Activated CD8-positive, alpha-beta memory T cell treated with anti-CD3 and anti-CD28 coated beads for 36 hours (primary cell): ENCODE measurements at regions not wholly inside any gene's neighbourhood (a gene's known extent, or its start where the extent isn't known, plus 50 kb on each side); places are given as distances from the start of the nearest gene placed in this dataset.
"Not testable (repeated sequence)": the region's sequence is repeated elsewhere in the genome, so short reads cannot be mapped to it uniquely, and the experiment has no call there.

Source experiments
- CTCF ChIA-PET: fragments of 350-600 bp; sonication (Branson Sonifier 250); formaldehyde crosslinking; loops from one replicate; lab custom pipeline; 2021; ENCODE audit warnings: antibody characterized with exemption; lab: Charles Lee
- POLR2A ChIA-PET: fragments of 350-600 bp; sonication (Branson Sonifier 250); formaldehyde crosslinking; loops from one replicate; lab custom pipeline; 2021; ENCODE audit warnings: antibody characterized with exemption; lab: Charles Lee

- CTCF ChIA-PET, result no interaction called here
- POLR2A ChIA-PET, result no interaction called here
These were observed 314.9 kb upstream of the ECI2 start for GRCh38 chr6:4450237-4450636.

- POLR2A ChIA-PET, result no interaction called here
These were observed 314.0 kb upstream of the ECI2 start for GRCh38 chr6:4449409-4449808.

GRCh38 chr6:4448841-4449240 is 313.5 kb upstream of the ECI2 start:
- ChIA-PET CTCF (no interaction called here), POLR2A (no interaction called here)

More at GRCh38 chr6:4449409-4449808, 314.0 kb upstream of the ECI2 start:
- CTCF ChIA-PET, result no interaction called here

GRCh38 chr6:4447639-4448330 is 312.4 kb upstream of the ECI2 start:
- CTCF ChIA-PET, result no interaction called here
- POLR2A ChIA-PET, result no interaction called here

- ChIA-PET CTCF (no interaction called here), POLR2A (no interaction called here)
These were observed 311.6 kb upstream of the ECI2 start for GRCh38 chr6:4446982-4447381.

GRCh38 chr6:4441981-4442434 is 306.6 kb upstream of the ECI2 start:
- ChIA-PET CTCF (no interaction called here), POLR2A (no interaction called here)

GRCh38 chr6:4439159-4439558 is 303.8 kb upstream of the ECI2 start:
- CTCF ChIA-PET, result no interaction called here
- POLR2A ChIA-PET, result no interaction called here

- ChIA-PET CTCF (no interaction called here), POLR2A (no interaction called here)
These were observed 302.0 kb upstream of the ECI2 start for GRCh38 chr6:4437342-4437741.

- CTCF ChIA-PET, result no interaction called here
- POLR2A ChIA-PET, result no interaction called here
These were observed 300.6 kb upstream of the ECI2 start for GRCh38 chr6:4435981-4436445.

GRCh38 chr6:4434655-4435054 is 299.3 kb upstream of the ECI2 start:
- CTCF ChIA-PET, result no interaction called here
- POLR2A ChIA-PET, result no interaction called here

GRCh38 chr6:4433199-4433598 is 297.8 kb upstream of the ECI2 start:
- ChIA-PET CTCF (interaction anchor here (0.6 kb wide), 1 partner anchor 258 kb away, joined by 3 read pairs; no protein-coding TSS in a partner anchor), POLR2A (no interaction called here)

- CTCF ChIA-PET, result no interaction called here
- POLR2A ChIA-PET, result no interaction called here
These were observed 291.6 kb upstream of the ECI2 start for GRCh38 chr6:4426968-4427367.

GRCh38 chr6:4421837-4422236 is 286.5 kb upstream of the ECI2 start:
- POLR2A ChIA-PET, result no interaction called here
- CTCF ChIA-PET, result no interaction called here

- POLR2A ChIA-PET, result no interaction called here
- CTCF ChIA-PET, result no interaction called here
These were observed 284.9 kb upstream of the ECI2 start for GRCh38 chr6:4420160-4420865.

- POLR2A ChIA-PET, result no interaction called here
- CTCF ChIA-PET, result no interaction called here
These were observed 280.2 kb upstream of the ECI2 start for GRCh38 chr6:4415549-4415948.

- POLR2A ChIA-PET, CTCF ChIA-PET: not testable (repeated sequence)
These were observed 278.7 kb upstream of the ECI2 start for GRCh38 chr6:4414078-4414477.

- CTCF ChIA-PET, result no interaction called here
- POLR2A ChIA-PET, result no interaction called here
These were observed 277.7 kb upstream of the ECI2 start for GRCh38 chr6:4413073-4413472.

- ChIA-PET CTCF (no interaction called here), POLR2A (no interaction called here)
These were observed 277.1 kb upstream of the ECI2 start for GRCh38 chr6:4412488-4412887.

GRCh38 chr6:4412077-4412476 is 276.7 kb upstream of the ECI2 start:
- CTCF ChIA-PET, result no interaction called here
- POLR2A ChIA-PET, result no interaction called here

- POLR2A ChIA-PET, CTCF ChIA-PET: not testable (repeated sequence)
These were observed 272.3 kb upstream of the ECI2 start for GRCh38 chr6:4407710-4408109.

- CTCF ChIA-PET, result no interaction called here
- POLR2A ChIA-PET, result no interaction called here
These were observed 270.3 kb upstream of the ECI2 start for GRCh38 chr6:4405621-4406212.
